ENCODE measurements at regions not wholly inside any gene's neighbourhood (a gene's known extent, or its start where the extent isn't known, plus 50 kb on each side); places are given as distances from the start of the nearest gene placed in this dataset.

- no peak overlapping the region for H3K4me3 ChIP-seq (replicated peaks; ENCODE audit: low read depth, low read length)
- no peak for DNase-seq (ENCODE audit: extremely low read depth, low read depth)
- TF ChIP-seq, protein P1, sequence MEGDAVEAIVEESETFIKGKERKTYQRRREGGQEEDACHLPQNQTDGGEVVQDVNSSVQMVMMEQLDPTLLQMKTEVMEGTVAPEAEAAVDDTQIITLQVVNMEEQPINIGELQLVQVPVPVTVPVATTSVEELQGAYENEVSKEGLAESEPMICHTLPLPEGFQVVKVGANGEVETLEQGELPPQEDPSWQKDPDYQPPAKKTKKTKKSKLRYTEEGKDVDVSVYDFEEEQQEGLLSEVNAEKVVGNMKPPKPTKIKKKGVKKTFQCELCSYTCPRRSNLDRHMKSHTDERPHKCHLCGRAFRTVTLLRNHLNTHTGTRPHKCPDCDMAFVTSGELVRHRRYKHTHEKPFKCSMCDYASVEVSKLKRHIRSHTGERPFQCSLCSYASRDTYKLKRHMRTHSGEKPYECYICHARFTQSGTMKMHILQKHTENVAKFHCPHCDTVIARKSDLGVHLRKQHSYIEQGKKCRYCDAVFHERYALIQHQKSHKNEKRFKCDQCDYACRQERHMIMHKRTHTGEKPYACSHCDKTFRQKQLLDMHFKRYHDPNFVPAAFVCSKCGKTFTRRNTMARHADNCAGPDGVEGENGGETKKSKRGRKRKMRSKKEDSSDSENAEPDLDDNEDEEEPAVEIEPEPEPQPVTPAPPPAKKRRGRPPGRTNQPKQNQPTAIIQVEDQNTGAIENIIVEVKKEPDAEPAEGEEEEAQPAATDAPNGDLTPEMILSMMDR (IDR thresholded peaks at IDR 0.05; ENCODE audit: low read depth, low read length, missing control alignments): no peak
These were observed 191.0 kb upstream of the PLEKHG7 start for GRCh38 chr12:92511786-92512185.

DNA sequence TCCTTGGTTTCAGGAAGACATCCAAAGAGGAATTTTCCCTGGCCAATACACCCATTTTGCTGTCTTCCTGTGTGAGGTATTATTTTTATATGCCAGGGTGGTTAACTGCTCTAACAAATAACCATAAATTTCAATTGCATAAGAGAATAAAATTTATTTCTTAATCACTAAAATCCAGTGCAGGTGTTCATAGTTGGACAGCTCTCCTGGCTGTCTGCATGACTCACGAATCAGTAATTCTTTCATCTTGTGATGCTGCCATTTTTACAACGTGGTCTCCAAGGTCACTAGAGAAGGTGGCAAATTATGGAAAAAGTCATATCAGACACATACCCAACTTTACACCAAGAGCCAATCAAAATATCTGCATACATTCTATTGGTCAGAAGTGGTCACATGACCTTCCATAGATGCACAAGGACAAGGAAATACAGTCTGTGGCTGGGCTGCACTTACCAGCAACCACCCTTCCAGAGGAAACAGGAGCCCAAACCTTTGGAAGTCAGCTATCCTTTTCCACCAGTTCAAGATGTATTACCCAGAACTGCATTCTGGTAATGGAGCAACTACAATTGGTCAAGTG lies 193.5 kb upstream of the PLEKHG7 start:
- no peak for DNase-seq (ENCODE audit: extremely low read depth, low read depth)
- TF ChIP-seq, protein P1 (IDR thresholded peaks at IDR 0.05; ENCODE audit: low read depth, low read length, missing control alignments): no peak
- no peak overlapping the region for H3K4me3 ChIP-seq (replicated peaks; ENCODE audit: low read depth, low read length)

DNA sequence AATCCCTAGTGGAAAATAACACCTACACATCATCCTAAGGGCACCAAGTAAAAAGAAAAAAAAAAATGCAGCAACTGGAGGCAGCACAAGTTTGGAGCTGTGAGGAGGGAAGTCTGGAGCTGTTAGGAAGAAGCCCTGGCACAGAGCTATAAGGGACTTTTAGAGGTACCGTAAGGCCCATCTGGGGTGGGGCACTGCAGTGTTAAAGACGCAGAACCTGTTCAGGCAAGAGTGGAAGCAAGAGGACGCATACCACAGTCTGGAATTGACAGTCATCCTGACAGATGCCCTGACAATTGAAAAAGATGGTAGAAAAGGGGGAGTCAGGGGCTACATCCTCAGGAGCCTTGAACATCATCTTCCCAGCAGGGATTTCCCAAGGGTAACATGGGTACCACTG lies 195.9 kb upstream of the PLEKHG7 start:
- DNase-seq (ENCODE audit: extremely low read depth, low read depth): no peak
- TF ChIP-seq, protein P1 (IDR thresholded peaks at IDR 0.05; ENCODE audit: low read depth, low read length, missing control alignments): no peak
- H3K4me3 ChIP-seq (replicated peaks; ENCODE audit: low read depth, low read length): no peak overlapping the region

GRCh38 chr12:92506460-92506859 lies 196.3 kb upstream of the PLEKHG7 start:
- TF ChIP-seq, protein P1 (IDR thresholded peaks at IDR 0.05; ENCODE audit: low read depth, low read length, missing control alignments): no peak
- DNase-seq (ENCODE audit: extremely low read depth, low read depth): no peak
- H3K4me3 ChIP-seq (replicated peaks; ENCODE audit: low read depth, low read length): no peak overlapping the region

- no peak overlapping the region for H3K4me3 ChIP-seq (replicated peaks; ENCODE audit: low read depth, low read length)
- no peak for DNase-seq (ENCODE audit: extremely low read depth, low read depth)
- TF ChIP-seq, protein P1 (IDR thresholded peaks at IDR 0.05; ENCODE audit: low read depth, low read length, missing control alignments): no peak
These were observed 197.2 kb upstream of the PLEKHG7 start for GRCh38 chr12:92505254-92506231.

GRCh38 chr12:92504594-92504981 lies 198.2 kb upstream of the PLEKHG7 start:
- H3K4me3 ChIP-seq (replicated peaks; ENCODE audit: low read depth, low read length): no peak overlapping the region
- DNase-seq (ENCODE audit: extremely low read depth, low read depth): no peak
- TF ChIP-seq, protein P1 (IDR thresholded peaks at IDR 0.05; ENCODE audit: low read depth, low read length, missing control alignments): no peak
